ENCODE measurements at regions not wholly inside any gene's neighbourhood (a gene's known extent, or its start where the extent isn't known, plus 50 kb on each side); places are given as distances from the start of the nearest gene placed in this dataset. TPM values are rescaled to one million over a fixed set of nuclear protein-coding genes. Genes with fewer than 3 reads are reported as not detected.

DNA sequence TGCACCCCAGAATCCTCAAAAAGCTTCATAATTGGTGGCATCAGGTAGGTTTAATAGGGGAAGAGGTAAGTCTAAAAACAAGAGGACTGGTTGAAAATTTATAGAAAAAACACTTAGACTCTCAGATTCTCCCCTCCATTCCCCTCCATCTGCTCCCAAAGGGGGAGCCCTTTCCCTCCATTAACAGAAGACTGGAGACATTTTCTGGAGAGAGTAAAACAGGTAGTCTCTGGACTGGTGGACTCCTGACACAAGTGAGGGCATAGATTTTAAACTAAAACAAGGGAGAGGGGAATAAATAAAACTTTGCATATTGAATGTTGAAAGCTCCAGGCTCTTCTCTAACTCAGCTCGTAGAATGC lies 54.0 kb upstream of the IPO9 start:
- TF ChIP-seq POLR2AphosphoS5 (IDR thresholded peaks at IDR 0.05; ENCODE audit: low read depth, low read length): no peak
- 0 out of 2 replicates have a peak, but pooled peaks have one; percentile 18 for TF ChIP-seq CTCF (IDR thresholded peaks at IDR 0.05)
- Histone ChIP-seq H3K4me1 (ENCODE audit: control insufficient read depth, insufficient read depth, low read length) (peaks cover 7% of the 10 kb centered on the region; the same call in 1 of the 2 replicates), H3K9me3 (ENCODE audit: control insufficient read depth, insufficient read depth, low read depth, low read length) (peaks cover 10% of the 10 kb centered on the region; the same call in 1 of the 2 replicates), H3K36me3 (ENCODE audit: control insufficient read depth, insufficient read depth, low read length) (no peaks in the 10 kb centered on the region), H3K4me3 (ENCODE audit: low read depth in 2 of 2, low read length in 2 of 2) (no peak overlapping the region), H3K27ac (ENCODE audit: low read length) (no peak overlapping the region), H3K27me3 (ENCODE audit: control insufficient read depth, insufficient read depth, low read length) (no peaks in the 10 kb centered on the region; the same call in 1 of the 2 replicates)
- intact Hi-C loops (cut with micrococcal nuclease; ENCODE audit: unreplicated experiment) (no loop called here), in situ Hi-C loops (cut with HindIII; ENCODE audit: low pct_unique_long_range_greater_than_20kb, low sequenced_read_pairs) (loop anchor here (10.0 kb wide), 1 partner anchor 60 kb away; no protein-coding TSS in a partner anchor)
- CTCF ChIA-PET: no interaction called here
- BruUV-seq (replicated peaks): no TSS peak
- ATAC-seq (no peak), DNase-seq (ENCODE audit: low read depth, low spot score) (no peak)
- POLR2A ChIA-PET: no interaction called here

- Histone ChIP-seq H3K27me3 (ENCODE audit: control insufficient read depth, insufficient read depth, low read length) (no peaks in the 10 kb centered on the region; the same call in 1 of the 2 replicates), H3K4me3 (ENCODE audit: low read depth in 2 of 2, low read length in 2 of 2) (no peak overlapping the region), H3K36me3 (ENCODE audit: control insufficient read depth, insufficient read depth, low read length) (no peaks in the 10 kb centered on the region), H3K4me1 (ENCODE audit: control insufficient read depth, insufficient read depth, low read length) (peaks cover 7% of the 10 kb centered on the region; the same call in 1 of the 2 replicates), H3K27ac (ENCODE audit: low read length) (no peak overlapping the region), H3K9me3 (ENCODE audit: control insufficient read depth, insufficient read depth, low read depth, low read length) (peaks cover 10% of the 10 kb centered on the region; the same call in 1 of the 2 replicates)
- CTCF ChIA-PET: no interaction called here
- in situ Hi-C loops (cut with HindIII; ENCODE audit: low pct_unique_long_range_greater_than_20kb, low sequenced_read_pairs): loop anchor here (10.0 kb wide), 1 partner anchor 61 kb away; no protein-coding TSS in a partner anchor
- TF ChIP-seq, protein P1, sequence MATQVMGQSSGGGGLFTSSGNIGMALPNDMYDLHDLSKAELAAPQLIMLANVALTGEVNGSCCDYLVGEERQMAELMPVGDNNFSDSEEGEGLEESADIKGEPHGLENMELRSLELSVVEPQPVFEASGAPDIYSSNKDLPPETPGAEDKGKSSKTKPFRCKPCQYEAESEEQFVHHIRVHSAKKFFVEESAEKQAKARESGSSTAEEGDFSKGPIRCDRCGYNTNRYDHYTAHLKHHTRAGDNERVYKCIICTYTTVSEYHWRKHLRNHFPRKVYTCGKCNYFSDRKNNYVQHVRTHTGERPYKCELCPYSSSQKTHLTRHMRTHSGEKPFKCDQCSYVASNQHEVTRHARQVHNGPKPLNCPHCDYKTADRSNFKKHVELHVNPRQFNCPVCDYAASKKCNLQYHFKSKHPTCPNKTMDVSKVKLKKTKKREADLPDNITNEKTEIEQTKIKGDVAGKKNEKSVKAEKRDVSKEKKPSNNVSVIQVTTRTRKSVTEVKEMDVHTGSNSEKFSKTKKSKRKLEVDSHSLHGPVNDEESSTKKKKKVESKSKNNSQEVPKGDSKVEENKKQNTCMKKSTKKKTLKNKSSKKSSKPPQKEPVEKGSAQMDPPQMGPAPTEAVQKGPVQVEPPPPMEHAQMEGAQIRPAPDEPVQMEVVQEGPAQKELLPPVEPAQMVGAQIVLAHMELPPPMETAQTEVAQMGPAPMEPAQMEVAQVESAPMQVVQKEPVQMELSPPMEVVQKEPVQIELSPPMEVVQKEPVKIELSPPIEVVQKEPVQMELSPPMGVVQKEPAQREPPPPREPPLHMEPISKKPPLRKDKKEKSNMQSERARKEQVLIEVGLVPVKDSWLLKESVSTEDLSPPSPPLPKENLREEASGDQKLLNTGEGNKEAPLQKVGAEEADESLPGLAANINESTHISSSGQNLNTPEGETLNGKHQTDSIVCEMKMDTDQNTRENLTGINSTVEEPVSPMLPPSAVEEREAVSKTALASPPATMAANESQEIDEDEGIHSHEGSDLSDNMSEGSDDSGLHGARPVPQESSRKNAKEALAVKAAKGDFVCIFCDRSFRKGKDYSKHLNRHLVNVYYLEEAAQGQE (IDR thresholded peaks at IDR 0.05; ENCODE audit: insufficient read depth in 1 of 2, low read depth in 2 of 2, low read length in 1 of 2): no peak
- no peak for TF ChIP-seq TCF7L2 (IDR thresholded peaks at IDR 0.05; ENCODE audit: low read depth, low read length)
- POLR2A ChIA-PET: no interaction called here
- intact Hi-C loops (cut with micrococcal nuclease; ENCODE audit: unreplicated experiment): no loop called here
- no peak for DNase-seq (ENCODE audit: low read depth, low spot score)
- ATAC-seq: no peak
- BruUV-seq (replicated peaks): no TSS peak
These were observed 53.6 kb upstream of the IPO9 start for GRCh38 chr1:201775380-201775779.

- H3K27ac ChIP-seq (ENCODE audit: low read length): no peak overlapping the region
- CTCF ChIA-PET: no interaction called here
These were observed 50.5 kb upstream of the IPO9 start for GRCh38 chr1:201778279-201779065.

More at GRCh38 chr1:201778279-201779065, 50.5 kb upstream of the IPO9 start:
- DNase-seq (ENCODE audit: low read depth, low spot score): no peak
- POLR2A ChIA-PET: no interaction called here
- no peaks in the 10 kb centered on the region; the same call in 1 of the 2 replicates for H3K27me3 ChIP-seq (ENCODE audit: control insufficient read depth, insufficient read depth, low read length)
- ATAC-seq: no peak
- no peaks in the 10 kb centered on the region for H3K9me3 ChIP-seq (ENCODE audit: control insufficient read depth, insufficient read depth, low read depth, low read length)
- H3K4me3 ChIP-seq (ENCODE audit: low read depth in 2 of 2, low read length in 2 of 2): no peak overlapping the region
- in situ Hi-C loops (cut with HindIII; ENCODE audit: low pct_unique_long_range_greater_than_20kb, low sequenced_read_pairs): loop anchor here (10.0 kb wide), 1 partner anchor 64 kb away; no protein-coding TSS in a partner anchor
- TF ChIP-seq POLR2AphosphoS5 (IDR thresholded peaks at IDR 0.05; ENCODE audit: low read depth, low read length): no peak
- TF ChIP-seq TCF7L2 (IDR thresholded peaks at IDR 0.05; ENCODE audit: low read depth, low read length): peak; percentile 52; the same call in 1 of the 2 replicates
- no peaks in the 10 kb centered on the region for H3K36me3 ChIP-seq (ENCODE audit: control insufficient read depth, insufficient read depth, low read length)
- intact Hi-C loops (cut with micrococcal nuclease; ENCODE audit: unreplicated experiment): no loop called here
- H3K4me1 ChIP-seq (ENCODE audit: control insufficient read depth, insufficient read depth, low read length): peaks cover 7% of the 10 kb centered on the region; the same call in 1 of the 2 replicates
- no TSS peak for BruUV-seq (replicated peaks)

Small RNAs in the stretch of these regions (microRNA-seq; reads per million reads assigned to microRNA genes)
- not detected for gene MIR5191 (ENCODE audit: unreplicated experiment)
